GM10266 (cell line): ENCODE measurements at regions not wholly inside any gene's neighbourhood (a gene's known extent, or its start where the extent isn't known, plus 50 kb on each side); places are given as distances from the start of the nearest gene placed in this dataset.
A peak's percentile ranks its signal among the peaks of the same experiment; 100 is the strongest.

Source experiments
- DNase-seq: peaks from one replicate; pipeline ENCODE4 v3.0.0; 2012; ENCODE audit errors: extremely low spot score
- CTCF ChIP-seq: IDR thresholded peaks from 2 replicates; pipeline ENCODE4 v1.5.1; 2012; ENCODE audit warnings: mild to moderate bottlenecking, low read depth; ENCODE audit not compliant: control insufficient read depth, insufficient read depth; ENCODE audit errors: missing control alignments

- TF ChIP-seq CTCF: no peak
- DNase-seq: no peak
Measured at GRCh38 chr1:116219651-116220434, 108.6 kb downstream of the MAB21L3 start.

- no peak for TF ChIP-seq CTCF
- no peak for DNase-seq
Measured at GRCh38 chr1:116224111-116224510, 112.9 kb downstream of the MAB21L3 start.

GRCh38 chr1:116224561-116224960, 113.4 kb downstream of the MAB21L3 start:
- no peak for DNase-seq
- TF ChIP-seq CTCF: no peak

- peak; percentile 27 for DNase-seq
- no peak for TF ChIP-seq CTCF
Measured at GRCh38 chr1:116226017-116226416, 114.8 kb downstream of the MAB21L3 start.

- no peak for TF ChIP-seq CTCF
- peak; percentile 36 for DNase-seq
Measured at GRCh38 chr1:116228511-116228910, 117.3 kb downstream of the MAB21L3 start.

- no peak for DNase-seq
- TF ChIP-seq CTCF: no peak
Measured at GRCh38 chr1:116230712-116231111, 119.5 kb downstream of the MAB21L3 start.

- TF ChIP-seq CTCF: no peak
- no peak for DNase-seq
Measured at GRCh38 chr1:116231752-116232151, 120.6 kb downstream of the MAB21L3 start.
